ENCODE measurements at regions not wholly inside any gene's neighbourhood (a gene's known extent, or its start where the extent isn't known, plus 50 kb on each side); places are given as distances from the start of the nearest gene placed in this dataset.

DNA sequence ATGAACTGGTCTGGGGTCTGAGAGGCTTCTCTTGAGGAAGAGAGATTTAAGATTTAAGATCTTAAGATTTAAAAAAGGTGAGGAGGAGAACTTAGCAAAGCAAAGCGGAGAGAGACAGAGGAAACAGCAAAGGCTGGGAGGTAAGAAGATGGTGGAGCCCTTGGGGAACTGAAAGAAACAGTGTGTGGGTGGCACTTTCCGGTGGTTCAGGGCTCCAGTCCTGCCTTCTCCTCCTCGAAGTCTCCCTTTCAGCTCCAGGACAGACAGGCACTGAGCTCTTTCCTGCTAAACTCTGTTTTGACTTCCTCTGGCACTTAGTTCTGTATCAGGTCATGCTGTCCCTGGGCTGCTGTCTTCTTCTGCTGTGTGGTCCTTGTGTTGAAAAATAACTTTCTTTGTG is 298.7 kb upstream of the SRRM4 start:
- no peak for TF ChIP-seq EZH2 (IDR thresholded peaks at IDR 0.05; ENCODE audit: borderline replicate concordance, insufficient read depth, low read depth, low read length, poor library complexity, severe bottlenecking)
- TF ChIP-seq, protein P1, sequence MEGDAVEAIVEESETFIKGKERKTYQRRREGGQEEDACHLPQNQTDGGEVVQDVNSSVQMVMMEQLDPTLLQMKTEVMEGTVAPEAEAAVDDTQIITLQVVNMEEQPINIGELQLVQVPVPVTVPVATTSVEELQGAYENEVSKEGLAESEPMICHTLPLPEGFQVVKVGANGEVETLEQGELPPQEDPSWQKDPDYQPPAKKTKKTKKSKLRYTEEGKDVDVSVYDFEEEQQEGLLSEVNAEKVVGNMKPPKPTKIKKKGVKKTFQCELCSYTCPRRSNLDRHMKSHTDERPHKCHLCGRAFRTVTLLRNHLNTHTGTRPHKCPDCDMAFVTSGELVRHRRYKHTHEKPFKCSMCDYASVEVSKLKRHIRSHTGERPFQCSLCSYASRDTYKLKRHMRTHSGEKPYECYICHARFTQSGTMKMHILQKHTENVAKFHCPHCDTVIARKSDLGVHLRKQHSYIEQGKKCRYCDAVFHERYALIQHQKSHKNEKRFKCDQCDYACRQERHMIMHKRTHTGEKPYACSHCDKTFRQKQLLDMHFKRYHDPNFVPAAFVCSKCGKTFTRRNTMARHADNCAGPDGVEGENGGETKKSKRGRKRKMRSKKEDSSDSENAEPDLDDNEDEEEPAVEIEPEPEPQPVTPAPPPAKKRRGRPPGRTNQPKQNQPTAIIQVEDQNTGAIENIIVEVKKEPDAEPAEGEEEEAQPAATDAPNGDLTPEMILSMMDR (IDR thresholded peaks at IDR 0.05) = no peak
